Lower leg skin (tissue), 3 donors: ENCODE measurements at regions not wholly inside any gene's neighbourhood (a gene's known extent, or its start where the extent isn't known, plus 50 kb on each side); places are given as distances from the start of the nearest gene placed in this dataset.

Experiments used
- CTCF ChIP-seq, 3 donors: fragments of 450-650 bp; IDR thresholded peaks; one replicate each; pipeline ENCODE4 v1.5.1; 2016; ENCODE audit warnings: antibody characterized with exemption in 3 of 3, mild to moderate bottlenecking in 3 of 3, moderate library complexity in 2 of 3
- POLR2A ChIP-seq, 2 donors: fragments of 450-650 bp; IDR thresholded peaks; one replicate each; pipeline ENCODE4 v1.6.1; 2016 to 2017; ENCODE audit warnings: antibody characterized with exemption in 2 of 2, mild to moderate bottlenecking in 1 of 2, moderate library complexity in 1 of 2

GRCh38 chr4:23500894-23501449, 388.9 kb downstream of the PPARGC1A start:
- TF ChIP-seq CTCF (IDR thresholded peaks at IDR 0.05) (no peak), POLR2A (IDR thresholded peaks at IDR 0.05) (no peak)
